DND-41 (cell line): ENCODE measurements at regions not wholly inside any gene's neighbourhood (a gene's known extent, or its start where the extent isn't known, plus 50 kb on each side); places are given as distances from the start of the nearest gene placed in this dataset.

Source experiments
- ATAC-seq: fragments of 200-7000 bp; cut with Tn5 transposase; 3 replicates; pipeline ENCODE4 v1.9.1; 2021; ENCODE audit warnings: low read depth; ENCODE audit not compliant: insufficient read depth
- DNase-seq: peaks from one replicate; pipeline ENCODE4 v3.0.0-alpha.2; 2020
- H2AFZ ChIP-seq: 2 replicates; pipeline ENCODE4 v1.6.0; 2012; ENCODE audit warnings: low read depth, low read length
- H3K27ac ChIP-seq: 2 replicates; pipeline ENCODE4 v1.5.1; 2012; ENCODE audit warnings: low read length, inconsistent platforms
- H3K27me3 ChIP-seq: fragments of 200-600 bp; sonication (generic); 2 replicates; pipeline ENCODE4 v1.6.0; 2012; ENCODE audit warnings: low read length, mild to moderate bottlenecking, inconsistent platforms; ENCODE audit not compliant: insufficient read depth, poor library complexity
- H3K36me3 ChIP-seq: 2 replicates; pipeline ENCODE4 v1.5.1; 2012; ENCODE audit warnings: low read length, inconsistent platforms; ENCODE audit not compliant: insufficient read depth
- H3K4me1 ChIP-seq: 2 replicates; pipeline ENCODE4 v1.5.1; 2012; ENCODE audit warnings: mild to moderate bottlenecking, low read length; ENCODE audit not compliant: insufficient read depth
- H3K4me2 ChIP-seq: 2 replicates; pipeline ENCODE4 v1.6.0; 2012; ENCODE audit warnings: mild to moderate bottlenecking, moderate library complexity, low read length, inconsistent platforms; ENCODE audit not compliant: insufficient read depth
- H3K4me3 ChIP-seq, 2 experiments: fragments of 200-600 bp in 1 of 2; shearing (Covaris generic) in 1 of 2; 2 replicates each; pipeline ENCODE4 v1.5.1; 2012 to 2016; ENCODE audit warnings: inconsistent platforms in 2 of 2, low read length in 2 of 2, mild to moderate bottlenecking in 2 of 2, low read depth in 1 of 2, moderate library complexity in 1 of 2
- H3K79me2 ChIP-seq: 2 replicates; pipeline ENCODE4 v1.6.0; 2012; ENCODE audit warnings: low read length, inconsistent platforms; ENCODE audit not compliant: insufficient read depth
- H3K9ac ChIP-seq: 2 replicates; pipeline ENCODE4 v1.6.0; 2012; ENCODE audit warnings: low read depth, mild to moderate bottlenecking, inconsistent platforms, low read length, moderate library complexity
- H3K9me3 ChIP-seq: 2 replicates; pipeline ENCODE4 v1.5.1; 2012; ENCODE audit warnings: low read length, moderate library complexity, mild to moderate bottlenecking, inconsistent platforms; ENCODE audit not compliant: insufficient read depth, severe bottlenecking
- H4K20me1 ChIP-seq: 2 replicates; pipeline ENCODE4 v1.6.0; 2012; ENCODE audit warnings: low read length; ENCODE audit not compliant: insufficient read depth
- CTCF ChIP-seq: IDR thresholded peaks from 2 replicates; pipeline ENCODE4 v1.5.1; 2012; ENCODE audit warnings: borderline replicate concordance, low read length, moderate library complexity, mild to moderate bottlenecking; ENCODE audit not compliant: poor library complexity, severe bottlenecking; ENCODE audit errors: extremely low read depth
- EZH2 ChIP-seq: IDR thresholded peaks from 3 replicates; pipeline ENCODE4 v1.6.1; 2012; ENCODE audit warnings: borderline replicate concordance, low read depth, mild to moderate bottlenecking, moderate library complexity, low read length, inconsistent platforms; ENCODE audit not compliant: severe bottlenecking

GRCh38 chr9:134539586-134540194 lies 101.9 kb upstream of the COL5A1 start:
- no peak overlapping the region for H3K4me2 ChIP-seq

GRCh38 chr9:134540276-134541096 lies 101.1 kb upstream of the COL5A1 start:
- Histone ChIP-seq H3K9me3 (no peaks in the 10 kb centered on the region), H2AFZ (no peak overlapping the region), H3K4me2 (no peak overlapping the region), H3K79me2 (no peaks in the 10 kb centered on the region), H3K27me3 (no peaks in the 10 kb centered on the region), H3K4me1 (no peaks in the 10 kb centered on the region), H3K36me3 (no peaks in the 10 kb centered on the region), H3K4me3 (no peak overlapping the region), H4K20me1 (no peaks in the 10 kb centered on the region), H3K9ac (no peak overlapping the region), H3K27ac (no peak overlapping the region)
- TF ChIP-seq EZH2 = no peak
- TF ChIP-seq CTCF = no peak
- no peak for ATAC-seq
- no peak for DNase-seq

More at GRCh38 chr9:134539586-134540194, 101.9 kb upstream of the COL5A1 start:
- H3K4me1 ChIP-seq = no peaks in the 10 kb centered on the region
- no peaks in the 10 kb centered on the region for H3K36me3 ChIP-seq
- no peaks in the 10 kb centered on the region for H3K27me3 ChIP-seq
- no peaks in the 10 kb centered on the region for H3K9me3 ChIP-seq
- ATAC-seq = no peak
- no peak overlapping the region for H3K27ac ChIP-seq
- no peak for TF ChIP-seq EZH2
- TF ChIP-seq CTCF = no peak
- no peak overlapping the region for H3K4me3 ChIP-seq
- no peak overlapping the region for H3K9ac ChIP-seq
- H3K79me2 ChIP-seq = no peaks in the 10 kb centered on the region
- no peak overlapping the region for H2AFZ ChIP-seq
- DNase-seq = no peak
- no peaks in the 10 kb centered on the region for H4K20me1 ChIP-seq

- Histone ChIP-seq H3K4me1 (no peaks in the 10 kb centered on the region), H3K36me3 (no peaks in the 10 kb centered on the region), H4K20me1 (no peaks in the 10 kb centered on the region), H3K4me3 (no peak overlapping the region), H3K79me2 (no peaks in the 10 kb centered on the region), H2AFZ (no peak overlapping the region), H3K9ac (no peak overlapping the region), H3K27ac (no peak overlapping the region), H3K9me3 (no peaks in the 10 kb centered on the region), H3K27me3 (no peaks in the 10 kb centered on the region), H3K4me2 (no peak overlapping the region)
- ATAC-seq (no peak), DNase-seq (no peak)
- TF ChIP-seq CTCF = no peak
- no peak for TF ChIP-seq EZH2
Measured at GRCh38 chr9:134541097-134541747, 100.4 kb upstream of the COL5A1 start.
